ENCODE measurements at regions not wholly inside any gene's neighbourhood (a gene's known extent, or its start where the extent isn't known, plus 50 kb on each side); places are given as distances from the start of the nearest gene placed in this dataset.

- Histone ChIP-seq H4K20me1 (replicated peaks; ENCODE audit: insufficient read depth) (no peaks in the 10 kb centered on the region), H3K9me2 (ENCODE audit: insufficient read depth) (no peaks in the 10 kb centered on the region), H3K79me2 (replicated peaks; ENCODE audit: insufficient read depth) (no peaks in the 10 kb centered on the region), H3K36me3 (ENCODE audit: insufficient read depth) (no peaks in the 10 kb centered on the region), H3K4me1 (ENCODE audit: insufficient read depth) (no peaks in the 10 kb centered on the region), H3F3A (replicated peaks; ENCODE audit: low read depth) (no peaks in the 10 kb centered on the region), H3K27ac (ENCODE audit: low read depth) (no peak overlapping the region), H3K4me3 (no peak overlapping the region), H2AFZ (no peak overlapping the region), H3K4me2 (no peak overlapping the region), H3K27me3 (ENCODE audit: insufficient read depth) (no peaks in the 10 kb centered on the region)
- Mint-ChIP-seq H3K4me1 (no peaks in the 10 kb centered on the region), H3K27ac (no peak overlapping the region), H3K27me3 (ENCODE audit: insufficient read depth, low read depth, poor library complexity) (peaks cover 18% of the 10 kb centered on the region), H3K9me3 (peaks cover 6% of the 10 kb centered on the region; the same call in 1 of the 3 replicates), H3K36me3 (ENCODE audit: low read depth) (no peaks in the 10 kb centered on the region), H3K4me3 (no peak overlapping the region)
- TF ChIP-seq ZNF114 (CRISPR knock-in tag; IDR thresholded peaks at IDR 0.05) (no peak), EZH2 (IDR thresholded peaks at IDR 0.05; ENCODE audit: low read depth, unreplicated experiment) (no peak), EZH2phosphoT487 (IDR thresholded peaks at IDR 0.05; ENCODE audit: unreplicated experiment) (no peak), POLR2AphosphoS5 (IDR thresholded peaks at IDR 0.05; ENCODE audit: low read depth) (no peak), STAT1 (IDR thresholded peaks at IDR 0.05; ENCODE audit: unreplicated experiment) (no peak), CREB1 (CRISPR knock-in tag; IDR thresholded peaks at IDR 0.05; ENCODE audit: low read depth) (no peak), REST (IDR thresholded peaks at IDR 0.05; ENCODE audit: unreplicated experiment) (no peak), ZNF331 (CRISPR knock-in tag; IDR thresholded peaks at IDR 0.05; ENCODE audit: low read depth) (no peak)
- DNase-seq (ENCODE audit: low spot score) (no peak), ATAC-seq (no peak)
Measured at GRCh38 chr3:127100459-127101410, 92.2 kb upstream of the PRR23E start.

- no peaks in the 10 kb centered on the region for H3K27me3 ChIP-seq (ENCODE audit: insufficient read depth)
- Mint-ChIP-seq H3K36me3 (ENCODE audit: low read depth) (no peaks in the 10 kb centered on the region), H3K27ac (no peak overlapping the region), H3K9me3 (no peaks in the 10 kb centered on the region), H3K4me3 (no peak overlapping the region), H3K4me1 (no peaks in the 10 kb centered on the region), H3K27me3 (ENCODE audit: insufficient read depth, low read depth, poor library complexity) (peaks cover 19% of the 10 kb centered on the region)
- H3K36me3 ChIP-seq (ENCODE audit: insufficient read depth), result no peaks in the 10 kb centered on the region
- no peaks in the 10 kb centered on the region for H3F3A ChIP-seq (replicated peaks; ENCODE audit: low read depth)
- no peak for ATAC-seq
- no peaks in the 10 kb centered on the region for H3K9me2 ChIP-seq (ENCODE audit: insufficient read depth)
- no peak overlapping the region for H2AFZ ChIP-seq
- H3K4me3 ChIP-seq, result no peak overlapping the region
- H4K20me1 ChIP-seq (replicated peaks; ENCODE audit: insufficient read depth), result no peaks in the 10 kb centered on the region
- no peak overlapping the region for H3K4me2 ChIP-seq
- no peaks in the 10 kb centered on the region for H3K79me2 ChIP-seq (replicated peaks; ENCODE audit: insufficient read depth)
- no peaks in the 10 kb centered on the region for H3K4me1 ChIP-seq (ENCODE audit: insufficient read depth)
- no peak overlapping the region for H3K27ac ChIP-seq (ENCODE audit: low read depth)
- DNase-seq (ENCODE audit: low spot score), result no peak
- TF ChIP-seq CTCF (conservative IDR thresholded peaks at IDR 0.05; ENCODE audit: low read depth in 2 of 2), result no peak
Measured at GRCh38 chr3:127101411-127102187, 91.3 kb upstream of the PRR23E start.

Measured in GM23338 (cell line).